CD4-positive, alpha-beta T cell treated with Interleukin-15 for 4 hours (primary cell): ENCODE measurements at regions not wholly inside any gene's neighbourhood (a gene's known extent, or its start where the extent isn't known, plus 50 kb on each side); places are given as distances from the start of the nearest gene placed in this dataset.

Source experiments
- DNase-seq: peaks from one replicate; pipeline ENCODE4 v3.0.0-alpha.2; 2020; ENCODE audit warnings: low spot score

DNA sequence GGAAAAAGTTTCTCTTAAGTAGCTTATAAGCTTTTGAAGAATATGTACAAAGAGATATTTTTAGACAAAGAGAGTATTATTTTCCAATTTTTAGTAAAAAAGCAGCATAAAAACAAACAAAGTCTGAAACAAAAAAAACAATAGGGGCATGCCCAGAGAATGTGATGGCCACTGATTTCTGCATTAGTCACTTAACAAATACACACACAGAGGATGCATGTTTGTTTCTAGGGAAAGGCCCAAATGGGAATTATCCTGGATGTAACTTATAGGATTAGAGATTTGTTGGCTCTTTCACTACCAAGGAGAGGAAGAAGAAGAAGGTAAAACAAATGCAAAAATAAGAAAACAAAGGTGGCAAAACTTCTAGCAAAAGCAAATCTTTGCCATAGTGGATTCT lies 95.9 kb upstream of the SCOC start:
- no peak for DNase-seq

DNA sequence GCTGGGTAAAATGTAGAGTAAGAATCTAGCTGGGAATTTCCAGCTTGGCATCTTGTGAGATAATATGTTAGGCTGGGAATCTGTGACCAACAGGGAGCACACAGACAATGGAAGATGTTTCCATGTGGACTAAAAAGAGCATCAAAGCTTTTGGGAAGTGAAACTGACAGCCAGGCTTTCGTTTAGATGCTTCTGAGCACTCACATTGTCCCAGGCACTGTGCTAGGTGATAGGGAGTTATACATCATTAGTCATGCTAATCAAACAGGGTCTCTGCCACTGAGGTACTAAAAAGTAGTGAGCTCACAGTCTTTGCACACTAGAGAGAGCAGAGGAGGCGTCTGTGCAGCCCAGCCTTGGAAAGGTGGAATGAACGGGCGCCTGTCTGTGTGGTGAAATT lies 101.9 kb upstream of the SCOC start:
- DNase-seq, result no peak

- DNase-seq, result no peak
Observed at GRCh38 chr4:140269369-140269768, 104.1 kb upstream of the SCOC start.

GRCh38 chr4:140268186-140268841 lies 105.1 kb upstream of the SCOC start:
- DNase-seq, result no peak

DNA sequence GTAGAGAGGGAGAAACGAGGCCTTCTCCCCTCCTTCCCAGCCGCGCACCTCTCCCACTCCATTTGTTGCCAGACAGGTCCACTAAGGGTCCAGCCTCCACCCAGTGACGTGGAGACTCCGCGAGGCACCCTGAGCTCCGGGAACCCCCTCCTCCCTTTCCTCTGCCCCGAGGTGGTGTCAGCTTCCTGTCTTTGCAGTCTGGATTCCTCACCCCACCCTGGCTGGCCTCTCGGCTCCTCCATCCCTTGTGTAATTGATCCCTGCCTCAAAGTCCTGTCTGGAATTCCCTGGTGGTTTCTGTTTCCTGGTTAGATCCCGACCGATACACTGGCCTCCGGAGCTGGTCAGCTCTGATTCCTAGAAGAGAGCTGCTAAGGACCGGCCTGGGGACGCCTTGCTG lies 105.9 kb upstream of the SCOC start:
- DNase-seq, result no peak

DNA sequence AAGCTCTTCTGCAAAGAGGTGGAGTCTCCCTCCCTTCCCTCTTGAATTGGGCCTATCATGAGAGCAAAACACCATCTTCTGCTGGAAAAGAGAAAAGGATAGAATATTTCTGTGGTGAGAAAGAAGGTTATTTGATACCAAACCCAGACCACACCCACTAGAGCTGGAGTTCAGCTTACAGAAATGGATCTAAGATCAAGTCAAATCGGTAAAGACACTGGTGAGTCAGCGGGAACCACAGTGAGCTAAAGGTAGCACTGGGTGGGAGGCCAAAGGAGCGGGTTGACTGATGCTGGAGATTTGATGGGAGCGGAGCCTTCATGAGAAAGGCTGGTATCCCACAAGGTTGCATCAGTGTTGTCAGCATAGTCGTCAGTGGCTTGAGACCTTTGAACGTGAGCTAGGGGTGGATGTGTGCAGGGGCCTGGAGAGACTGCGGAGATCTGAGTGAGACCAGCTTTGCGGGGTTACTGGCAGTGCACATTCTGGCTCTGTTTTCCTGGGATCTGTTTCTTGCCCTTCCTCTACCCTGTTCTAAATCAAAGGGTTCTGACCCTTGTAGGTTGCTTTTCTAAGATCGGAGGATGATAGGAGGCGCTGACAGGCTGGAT lies 106.4 kb upstream of the SCOC start:
- no peak for DNase-seq

- DNase-seq, result no peak
Observed at GRCh38 chr4:140260227-140260626, 106.2 kb upstream of the MAML3 start.

GRCh38 chr4:140258476-140258875 lies 104.5 kb upstream of the MAML3 start:
- DNase-seq, result no peak

DNA sequence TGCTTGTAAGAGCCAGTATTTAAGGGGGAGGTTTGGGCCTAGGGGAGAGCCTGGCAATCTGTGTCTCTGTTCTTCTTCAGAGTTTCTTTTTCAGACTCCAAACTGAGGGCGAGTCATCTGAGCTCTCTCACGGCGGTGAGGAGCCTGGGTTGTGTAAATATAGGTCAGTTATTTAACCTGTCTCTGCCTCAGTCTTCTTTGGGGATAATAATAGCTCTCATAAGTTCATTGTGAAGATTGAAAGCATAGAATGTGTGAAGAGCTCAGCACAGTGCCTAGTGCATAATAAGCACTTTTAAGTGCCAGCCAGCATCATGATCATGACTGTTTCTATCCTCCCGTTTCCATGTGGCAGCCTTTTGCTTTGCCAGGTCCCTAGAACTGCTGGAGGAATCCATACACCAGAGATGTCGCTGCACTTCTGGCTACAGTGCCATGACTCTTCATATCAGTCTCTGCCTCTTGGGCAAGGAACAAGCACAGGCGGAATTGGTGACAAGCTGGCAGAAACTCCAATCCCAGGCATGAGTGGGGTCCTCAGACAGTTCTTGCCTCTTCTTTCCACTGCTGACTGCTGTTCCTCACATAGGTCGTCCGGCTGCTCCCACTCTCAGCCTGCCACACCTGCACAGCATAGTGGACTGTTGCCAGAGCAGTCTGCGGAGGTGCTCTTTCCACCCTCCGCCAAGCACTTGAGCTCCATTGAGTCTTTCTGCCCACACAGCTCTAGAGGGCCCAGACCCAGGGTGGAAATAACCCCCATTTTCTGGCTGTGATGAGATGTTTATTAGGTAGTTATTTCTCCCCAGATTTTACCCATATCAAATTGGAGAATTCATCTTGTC lies 103.7 kb upstream of the MAML3 start:
- no peak for DNase-seq

GRCh38 chr4:140256941-140257340 lies 103.0 kb upstream of the MAML3 start:
- DNase-seq, result no peak

GRCh38 chr4:140256335-140256734 lies 102.4 kb upstream of the MAML3 start:
- DNase-seq, result no peak

- DNase-seq, result no peak
Observed at GRCh38 chr4:140255927-140256326, 101.9 kb upstream of the MAML3 start.

DNA sequence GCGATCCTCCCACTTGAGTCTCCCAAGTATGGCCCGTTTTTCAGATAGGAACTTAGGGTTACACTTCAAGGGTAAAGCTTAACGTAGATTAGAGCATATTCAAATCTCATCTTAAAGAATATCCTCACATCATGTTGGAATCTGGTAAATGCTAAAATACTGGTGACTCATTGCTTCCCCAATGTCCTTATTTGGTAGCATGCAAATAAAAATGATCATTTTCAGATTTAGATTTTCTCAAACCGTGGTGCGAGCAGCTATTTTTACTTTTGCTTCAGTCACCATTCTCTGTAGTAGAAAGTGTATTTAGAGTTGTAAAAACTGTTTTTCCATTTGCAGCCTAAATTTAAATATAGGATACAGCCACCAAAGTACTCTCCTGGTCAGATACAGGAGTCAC lies 101.5 kb upstream of the MAML3 start:
- DNase-seq, result no peak

- no peak for DNase-seq
Observed at GRCh38 chr4:140254651-140255299, 100.8 kb upstream of the MAML3 start.

DNA sequence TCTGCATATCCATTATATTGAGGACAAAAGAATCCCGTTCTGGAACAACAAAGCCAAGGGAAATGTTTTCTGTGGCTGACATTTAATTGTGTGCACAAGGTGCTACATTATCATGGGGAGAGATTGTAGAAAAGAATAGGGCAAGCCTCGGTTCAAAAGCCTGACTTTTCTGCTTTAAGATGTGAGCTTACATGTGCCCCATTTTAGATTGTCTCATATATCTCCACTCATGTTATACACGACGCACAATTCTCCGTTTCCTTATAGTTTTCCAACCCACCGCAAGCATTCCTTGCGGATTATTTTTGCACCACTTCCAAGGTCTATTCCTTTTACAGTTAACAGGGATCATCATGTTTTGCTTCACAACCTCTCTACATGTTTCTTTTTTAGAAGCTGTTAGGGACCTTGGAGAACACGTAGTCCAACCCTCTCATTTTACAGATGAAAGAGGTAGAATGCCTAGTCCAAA lies 99.6 kb upstream of the MAML3 start:
- no peak for DNase-seq

DNA sequence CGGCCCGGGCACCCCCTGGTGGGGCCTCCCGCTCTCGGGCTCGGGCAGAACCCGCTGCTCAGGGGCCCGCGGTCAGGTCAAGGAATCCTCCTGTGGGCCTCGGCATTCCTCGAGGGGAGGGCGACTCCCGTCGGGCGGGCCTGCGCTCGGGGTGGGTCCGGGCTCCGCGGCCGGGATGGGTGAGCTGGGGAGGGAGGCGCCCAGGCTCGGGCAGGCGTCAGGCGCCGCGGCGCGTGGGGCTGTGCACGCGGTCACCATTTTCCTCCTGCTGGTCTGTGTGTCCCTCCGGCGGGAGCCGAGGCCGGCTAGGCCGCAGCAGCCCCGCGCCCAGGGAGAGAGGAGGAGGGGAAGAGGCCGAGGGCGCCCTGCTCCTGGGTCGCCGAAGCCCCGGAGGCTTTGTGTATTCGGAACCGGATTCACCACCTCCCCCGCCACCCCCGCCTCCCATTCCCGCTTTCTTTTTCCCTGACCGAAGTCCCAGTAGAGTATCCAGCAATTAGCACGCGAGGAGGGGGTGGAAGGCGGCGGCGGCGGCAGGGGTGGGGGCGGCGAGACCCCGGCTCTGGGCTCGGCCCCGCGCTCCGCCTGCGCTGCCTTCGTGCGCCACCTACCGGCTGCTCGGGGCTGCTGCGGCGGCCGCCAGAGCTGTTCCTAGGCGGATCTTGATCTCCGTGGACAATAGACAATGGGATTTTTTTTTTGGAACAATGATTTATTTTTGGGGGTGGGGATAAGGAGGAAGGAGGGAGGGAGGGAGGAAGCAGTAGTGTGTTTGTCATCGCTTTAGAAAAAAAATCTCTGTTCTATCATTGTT lies 99.0 kb upstream of the MAML3 start:
- peak; percentile 38 for DNase-seq

DNA sequence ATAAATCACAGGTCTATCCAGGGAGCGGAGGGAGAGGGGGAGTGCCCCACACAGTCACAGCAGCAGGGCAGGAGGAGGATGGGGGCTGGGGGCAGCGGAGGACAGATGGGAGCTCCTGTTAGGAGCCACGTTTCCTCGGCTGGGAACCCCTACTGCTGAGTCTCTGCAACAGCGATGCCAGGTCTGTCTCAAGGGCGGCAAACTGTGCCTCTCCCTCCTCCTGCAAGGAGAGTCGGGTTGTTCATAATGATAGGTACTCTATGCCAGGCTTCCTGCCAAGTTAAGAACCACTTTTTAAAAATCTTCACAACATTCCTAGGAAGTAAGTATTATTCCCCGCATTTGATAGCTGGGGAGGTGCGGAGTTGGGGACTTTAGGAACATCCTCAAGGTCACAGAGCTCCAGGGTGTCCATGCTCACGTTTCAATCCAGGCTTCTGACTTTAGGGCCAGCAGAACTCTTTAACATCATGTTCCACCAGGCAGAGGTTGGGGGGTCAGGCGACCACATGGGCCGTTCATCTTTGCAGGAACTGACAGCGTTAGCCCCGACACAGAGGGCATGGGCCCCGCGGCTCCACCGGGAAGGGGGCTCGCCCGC lies 98.3 kb upstream of the MAML3 start:
- DNase-seq, result no peak

DNA sequence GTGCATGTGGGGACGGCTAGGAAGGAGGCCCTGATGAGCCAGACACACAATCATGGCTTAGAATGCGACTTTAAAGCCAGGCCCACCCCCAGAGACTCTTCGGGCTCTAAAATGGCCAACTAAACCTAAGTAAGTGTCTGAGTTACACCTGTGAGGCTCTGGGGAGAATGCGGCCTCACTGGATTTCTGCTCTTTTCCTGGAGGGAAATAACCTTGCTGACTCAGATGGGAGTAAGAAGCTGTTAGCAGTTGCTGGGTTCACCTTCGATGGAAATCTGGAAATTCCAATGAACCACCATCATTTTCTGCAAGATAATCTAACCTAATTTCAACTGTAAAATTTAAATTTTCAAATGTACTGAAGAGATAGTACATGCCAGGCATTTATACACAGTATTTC lies 97.6 kb upstream of the MAML3 start:
- DNase-seq, result no peak

GRCh38 chr4:140250989-140251552 lies 97.1 kb upstream of the MAML3 start:
- no peak for DNase-seq

DNA sequence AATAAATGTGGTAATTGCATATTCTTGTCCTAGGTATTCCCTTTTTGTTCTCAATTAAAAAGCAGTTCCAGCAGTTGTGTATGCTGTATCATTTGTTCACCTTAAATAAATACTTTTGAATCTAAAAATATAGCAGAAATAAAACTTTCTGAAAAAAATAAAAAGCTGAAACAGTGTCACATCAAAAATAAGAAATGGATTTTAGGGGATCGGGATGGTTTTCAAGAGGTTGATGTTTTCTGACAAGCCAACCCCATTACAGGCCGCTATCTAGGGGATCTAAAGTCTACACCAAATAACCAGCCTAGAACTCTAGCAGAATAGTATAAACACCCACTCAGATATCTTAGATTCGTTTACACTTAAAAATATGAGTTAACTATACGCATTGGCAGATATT lies 95.4 kb upstream of the MAML3 start:
- DNase-seq, result peak; percentile 2

DNA sequence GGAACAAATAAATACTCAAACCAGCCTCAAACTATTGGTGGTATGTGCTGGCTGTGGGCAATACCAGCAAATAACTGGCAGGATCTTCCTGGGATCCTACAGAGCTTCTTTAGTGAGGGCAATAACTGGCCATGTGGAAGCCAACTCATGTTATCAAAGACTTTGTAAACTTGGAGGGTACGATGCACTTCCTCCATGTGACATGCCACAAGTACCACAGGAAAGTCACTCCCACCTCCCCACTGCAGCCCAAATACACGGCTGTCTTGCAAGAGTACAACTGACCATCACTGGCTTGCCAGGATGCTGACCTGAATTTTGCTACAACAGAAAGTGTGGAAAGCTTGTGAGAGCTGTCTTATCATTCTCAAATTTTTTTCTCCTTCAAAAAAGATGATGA lies 93.3 kb upstream of the MAML3 start:
- no peak for DNase-seq
